GM13976 (cell line): ENCODE measurements at regions not wholly inside any gene's neighbourhood (a gene's known extent, or its start where the extent isn't known, plus 50 kb on each side); places are given as distances from the start of the nearest gene placed in this dataset.

Experiments used
- DNase-seq: peaks from one replicate; pipeline ENCODE4 v3.0.0; 2012; ENCODE audit warnings: low spot score
- in situ Hi-C: fragments of 300-500 bp; cut with MboI; formaldehyde crosslinking; loops from one replicate; pipeline ENCODE4 v1.12.0; 2022; ENCODE audit warnings: low sequenced_read_pairs, mixed read lengths, inconsistent platforms; ENCODE audit not compliant: unreplicated experiment
- TF ChIP-seq, protein P1 (sequence below): IDR thresholded peaks from 2 replicates; pipeline ENCODE4 v1.5.1; 2012; ENCODE audit warnings: borderline replicate concordance, mild to moderate bottlenecking; ENCODE audit not compliant: insufficient read depth; ENCODE audit errors: extremely low read depth, missing control alignments, control extremely low read depth

DNA sequence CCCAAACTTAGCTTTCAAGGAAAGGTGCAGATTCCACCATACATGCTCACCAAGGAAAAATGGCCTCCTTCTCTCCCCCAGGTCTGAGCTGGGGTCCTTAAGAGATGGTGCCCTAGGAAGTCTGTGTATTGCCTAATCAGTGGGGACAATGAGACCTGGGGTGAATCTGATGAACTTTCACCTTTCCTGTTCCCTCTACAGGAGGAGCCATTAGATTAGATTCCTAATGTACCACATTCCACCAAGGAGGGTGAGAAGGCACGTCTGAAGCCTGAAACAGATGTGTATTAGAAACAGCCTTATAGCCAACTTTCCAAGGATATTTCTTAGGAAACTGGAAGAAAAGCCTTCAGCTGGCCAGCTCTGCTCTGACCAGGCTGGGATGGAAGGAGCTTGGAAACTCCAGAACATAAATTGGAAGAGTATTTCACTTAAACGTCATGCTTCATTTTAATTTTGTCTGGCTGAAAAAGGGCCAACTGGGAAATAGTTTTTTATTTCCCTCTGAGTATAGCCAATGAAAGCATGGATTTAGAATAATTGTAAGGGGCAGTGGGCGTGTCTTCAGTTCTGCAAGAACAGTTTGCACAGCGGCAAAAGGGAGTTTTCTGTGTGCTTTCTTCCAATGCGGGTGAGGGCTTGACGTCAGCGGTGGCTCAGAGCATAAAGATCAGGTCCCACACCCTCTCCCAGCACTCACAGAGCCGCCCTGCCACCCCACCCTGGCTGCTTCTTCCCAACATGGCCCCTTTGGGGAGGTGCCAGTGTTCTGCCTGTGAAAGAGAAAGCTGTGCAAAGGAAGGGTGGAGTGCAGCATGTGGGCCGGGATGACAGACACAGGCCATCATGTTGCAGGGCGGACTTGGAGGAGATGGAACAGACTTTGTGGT, 210.9 kb downstream of the ESM1 start:
- DNase-seq = no peak

DNA sequence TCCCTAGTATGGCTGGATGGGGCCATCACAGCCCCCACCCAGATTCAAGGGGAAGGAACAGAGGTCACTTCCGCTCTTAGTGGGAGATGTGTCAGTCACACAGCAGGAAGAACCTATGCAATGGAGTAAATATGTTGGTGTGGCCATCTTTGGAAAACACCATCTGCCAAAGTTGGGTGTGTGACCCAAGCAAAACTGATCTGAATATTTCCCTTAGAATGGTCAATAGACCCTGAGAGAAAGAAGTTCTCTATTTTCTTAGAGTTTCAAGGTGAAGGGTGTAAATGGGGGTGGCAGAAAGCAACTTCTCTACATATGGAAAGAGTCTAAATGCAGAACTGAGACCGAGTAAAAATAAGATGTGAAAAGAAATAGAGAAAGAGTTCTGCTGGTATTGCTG, 212.7 kb downstream of the ESM1 start:
- DNase-seq = no peak
- TF ChIP-seq, protein P1, sequence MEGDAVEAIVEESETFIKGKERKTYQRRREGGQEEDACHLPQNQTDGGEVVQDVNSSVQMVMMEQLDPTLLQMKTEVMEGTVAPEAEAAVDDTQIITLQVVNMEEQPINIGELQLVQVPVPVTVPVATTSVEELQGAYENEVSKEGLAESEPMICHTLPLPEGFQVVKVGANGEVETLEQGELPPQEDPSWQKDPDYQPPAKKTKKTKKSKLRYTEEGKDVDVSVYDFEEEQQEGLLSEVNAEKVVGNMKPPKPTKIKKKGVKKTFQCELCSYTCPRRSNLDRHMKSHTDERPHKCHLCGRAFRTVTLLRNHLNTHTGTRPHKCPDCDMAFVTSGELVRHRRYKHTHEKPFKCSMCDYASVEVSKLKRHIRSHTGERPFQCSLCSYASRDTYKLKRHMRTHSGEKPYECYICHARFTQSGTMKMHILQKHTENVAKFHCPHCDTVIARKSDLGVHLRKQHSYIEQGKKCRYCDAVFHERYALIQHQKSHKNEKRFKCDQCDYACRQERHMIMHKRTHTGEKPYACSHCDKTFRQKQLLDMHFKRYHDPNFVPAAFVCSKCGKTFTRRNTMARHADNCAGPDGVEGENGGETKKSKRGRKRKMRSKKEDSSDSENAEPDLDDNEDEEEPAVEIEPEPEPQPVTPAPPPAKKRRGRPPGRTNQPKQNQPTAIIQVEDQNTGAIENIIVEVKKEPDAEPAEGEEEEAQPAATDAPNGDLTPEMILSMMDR = no peak
- in situ Hi-C loops = no loop called here

More for the DNA sequence above, 210.9 kb downstream of the ESM1 start:
- TF ChIP-seq, protein P1 = no peak
- in situ Hi-C loops = no loop called here

DNA sequence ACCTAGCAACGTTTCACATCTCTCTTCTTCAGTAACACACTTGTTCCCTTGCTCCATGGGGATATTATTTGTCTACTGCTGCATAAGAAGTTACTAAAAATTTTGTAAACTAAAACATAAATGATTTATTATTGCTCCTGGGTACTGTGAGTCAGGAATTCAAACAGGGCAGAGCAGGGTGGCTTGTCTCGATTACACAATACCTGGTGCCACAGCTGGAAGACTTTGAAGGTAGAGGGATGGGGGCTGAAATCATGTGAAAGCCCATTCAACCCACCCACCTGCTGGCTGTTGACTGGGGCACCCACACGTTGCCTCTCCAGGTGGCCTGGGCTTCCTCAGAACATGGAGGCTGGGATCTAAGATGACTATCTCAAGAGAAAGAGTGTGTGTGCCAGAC, 213.2 kb downstream of the ESM1 start:
- no peak for DNase-seq
- in situ Hi-C loops = no loop called here
- TF ChIP-seq, protein P1 = no peak

- in situ Hi-C loops = no loop called here
These were observed 215.6 kb downstream of the ESM1 start for GRCh38 chr5:54769746-54770145.

DNA sequence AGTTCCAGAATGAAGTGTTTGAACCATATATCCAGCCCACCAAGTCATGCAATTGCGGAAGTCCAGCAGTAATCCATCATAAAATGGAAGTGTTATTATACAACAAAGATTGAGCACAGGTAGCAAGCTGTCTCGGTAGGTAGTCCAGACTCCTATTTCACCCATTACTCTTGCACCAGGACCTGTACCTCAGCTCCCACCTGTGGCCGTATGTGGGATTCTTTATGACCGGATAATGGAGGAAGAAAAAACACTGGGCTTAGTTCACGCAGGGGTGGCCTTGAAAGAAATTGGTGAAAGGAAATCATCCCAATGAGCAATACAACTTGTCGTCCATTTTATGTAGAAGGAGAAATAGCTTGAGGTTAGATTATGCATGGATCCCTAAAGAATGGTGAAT, 216.3 kb downstream of the ESM1 start:
- DNase-seq = no peak
- in situ Hi-C loops = no loop called here
- TF ChIP-seq, protein P1 = no peak

More at GRCh38 chr5:54769746-54770145, 215.6 kb downstream of the ESM1 start:
- TF ChIP-seq, protein P1 = no peak
- DNase-seq = no peak

GRCh38 chr5:54766748-54767147, 218.6 kb downstream of the ESM1 start:
- TF ChIP-seq, protein P1 = no peak
- DNase-seq = no peak

More at GRCh38 chr5:54766748-54767147, 218.6 kb downstream of the ESM1 start:
- in situ Hi-C loops = no loop called here
